ENCODE measurements at regions not wholly inside any gene's neighbourhood (a gene's known extent, or its start where the extent isn't known, plus 50 kb on each side); places are given as distances from the start of the nearest gene placed in this dataset.
A peak's percentile ranks its signal among the peaks of the same experiment; 100 is the strongest.
"Not testable (repeated sequence)": the region's sequence is repeated elsewhere in the genome, so short reads cannot be mapped to it uniquely, and the experiment has no call there.

DNA sequence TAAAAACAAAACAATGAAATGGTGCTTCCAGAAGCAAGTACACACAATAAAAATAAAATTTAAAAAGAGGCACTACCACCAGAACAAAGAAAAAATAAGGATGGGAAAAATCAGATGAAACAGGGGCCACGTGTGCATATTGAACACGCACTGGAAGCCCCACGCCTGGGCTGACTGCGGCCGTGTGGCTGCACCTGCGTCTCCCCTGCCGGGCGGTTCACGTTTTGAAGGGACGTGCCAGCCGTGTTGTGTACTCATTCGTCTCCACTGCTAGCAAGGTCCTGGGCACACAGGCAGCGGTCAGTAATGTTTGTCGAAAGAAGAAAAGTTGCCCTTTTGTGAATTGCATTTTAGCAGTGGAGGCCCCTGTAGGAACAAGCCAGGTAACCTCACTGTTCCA is 255.9 kb upstream of the RNF32 start:
- no peak for DNase-seq (ENCODE audit: low spot score)

DNA sequence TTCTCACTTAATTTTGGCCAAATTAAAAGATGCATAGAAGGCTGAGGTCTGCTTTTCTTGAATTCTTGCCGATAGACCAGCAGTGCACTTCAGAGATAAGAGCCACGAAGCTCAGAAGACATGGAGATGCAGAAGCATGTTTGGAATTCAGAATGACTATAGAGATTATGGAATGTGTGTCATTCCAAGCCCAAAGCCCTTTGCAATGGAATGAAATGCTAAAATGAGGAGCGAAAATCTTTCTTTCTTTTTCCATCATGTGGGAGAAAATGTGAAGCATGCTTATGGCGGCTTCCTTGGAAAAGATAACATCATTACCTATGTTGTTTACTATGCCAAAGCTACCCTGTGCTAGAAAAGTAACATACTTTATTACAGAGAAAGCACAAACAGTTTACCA is 257.0 kb upstream of the RNF32 start:
- no peak for DNase-seq (ENCODE audit: low spot score)

DNA sequence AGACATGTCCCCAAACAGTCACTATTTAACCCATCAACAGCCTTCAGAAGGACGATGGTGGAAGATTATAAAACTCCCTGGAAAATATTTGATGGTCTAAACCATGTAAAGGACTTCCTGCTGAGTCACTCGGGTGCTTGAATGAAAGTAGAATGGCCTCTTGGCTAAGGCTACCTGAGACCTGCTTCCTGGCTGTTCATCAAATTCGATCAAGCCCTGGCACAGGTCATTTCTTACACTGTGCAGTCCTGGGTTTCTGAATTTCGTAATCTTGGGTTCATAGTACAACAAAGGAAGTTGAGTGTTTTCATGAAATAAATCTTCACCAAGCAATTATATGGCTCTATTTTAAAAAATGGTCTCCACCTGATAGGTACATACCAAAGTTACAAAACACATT is 260.3 kb upstream of the RNF32 start:
- peak; percentile 68 for DNase-seq (ENCODE audit: low spot score)

DNA sequence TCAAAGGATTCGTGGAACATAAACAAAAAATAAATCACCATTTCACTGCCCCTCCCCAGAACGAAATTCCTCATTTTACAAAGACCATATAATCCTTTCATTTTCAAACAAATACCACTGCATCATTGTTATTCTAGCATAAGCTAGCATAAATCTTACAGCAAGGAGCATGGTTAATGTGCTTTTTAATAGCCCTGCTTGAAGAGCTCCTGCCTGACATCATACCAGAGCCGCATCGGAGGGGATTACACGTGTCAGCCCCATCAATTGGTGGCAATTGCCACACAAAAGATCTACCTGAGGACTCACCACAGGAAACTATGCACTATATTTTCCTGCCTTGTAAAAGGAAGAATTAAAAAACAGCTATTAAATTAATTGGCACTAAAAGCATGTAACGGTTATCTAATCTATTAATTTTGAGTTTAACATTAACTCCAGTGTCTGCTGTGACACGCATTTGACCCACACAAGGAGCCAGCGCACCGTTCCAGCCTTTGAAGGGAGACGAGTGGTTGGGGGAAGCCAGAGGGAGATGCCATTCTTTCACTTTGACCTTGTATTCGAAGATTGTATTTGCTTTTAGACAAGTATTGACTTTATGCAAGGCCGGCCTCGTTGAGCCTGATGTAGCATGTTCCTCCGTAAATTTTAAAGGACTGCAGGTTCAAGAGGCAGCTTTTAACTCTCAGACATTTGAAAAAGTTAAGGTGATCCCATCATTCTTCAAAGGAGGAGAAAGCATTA is 261.1 kb upstream of the RNF32 start:
- peak; percentile 65 for DNase-seq (ENCODE audit: low spot score)

DNA sequence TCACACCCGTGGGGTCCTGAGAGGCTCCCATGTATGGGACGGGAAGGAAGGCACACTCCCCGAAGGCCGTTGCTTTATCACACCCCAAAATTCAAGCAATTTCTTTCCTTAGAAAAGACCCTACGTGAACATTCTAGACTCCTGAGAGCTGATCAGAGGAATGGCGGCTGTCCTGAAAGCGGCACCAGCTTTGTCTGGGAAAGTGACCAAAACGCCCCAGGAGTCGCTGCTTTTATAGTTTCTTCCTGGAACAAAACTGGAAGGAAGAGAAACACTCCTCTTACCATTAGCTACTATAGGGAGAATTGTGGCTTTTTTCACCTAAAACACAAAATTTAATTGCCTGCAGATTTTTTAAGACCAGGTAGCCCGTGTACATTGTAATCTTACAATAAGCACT is 261.8 kb upstream of the RNF32 start:
- no peak for DNase-seq (ENCODE audit: low spot score)

DNA sequence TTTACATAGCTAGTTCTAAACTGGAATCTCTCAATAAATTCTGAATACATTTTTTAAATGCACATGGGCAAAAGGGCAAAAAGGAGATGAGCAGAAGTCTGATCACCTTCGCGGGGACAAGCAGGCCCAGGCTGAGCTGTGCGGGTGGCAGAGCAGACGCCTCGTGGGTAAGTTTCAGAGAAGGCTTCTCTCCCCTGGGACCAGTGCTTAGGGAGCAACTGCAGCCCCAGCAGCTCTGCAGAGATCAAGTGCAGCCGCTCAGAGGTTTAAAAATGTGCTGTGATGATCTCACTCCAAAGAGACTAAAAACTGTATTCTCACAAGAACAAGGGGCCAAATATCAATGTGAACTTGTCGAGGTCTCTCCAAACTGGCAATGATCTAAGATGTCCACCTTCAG is 264.3 kb upstream of the RNF32 start:
- no peak for DNase-seq (ENCODE audit: low spot score)

DNA sequence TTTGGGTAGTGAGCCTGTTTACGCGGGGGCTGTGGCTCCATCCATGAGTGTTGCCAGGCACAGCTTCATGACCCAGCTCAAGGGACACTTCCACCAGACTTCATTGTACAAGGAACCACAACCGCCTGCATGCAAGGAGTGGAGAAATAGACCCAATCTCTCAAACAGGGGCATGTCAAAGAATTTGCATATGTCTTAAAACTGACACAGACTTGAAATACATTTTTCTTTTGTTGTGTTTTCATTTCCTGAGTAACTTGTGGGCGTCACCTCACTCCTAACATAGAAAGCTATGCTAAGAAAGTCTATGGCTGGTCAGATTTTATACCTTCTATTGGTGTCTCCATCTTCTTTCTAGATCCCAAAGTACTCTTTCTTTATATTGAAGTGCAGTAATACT is 266.2 kb upstream of the RNF32 start:
- no peak for DNase-seq (ENCODE audit: low spot score)

DNA sequence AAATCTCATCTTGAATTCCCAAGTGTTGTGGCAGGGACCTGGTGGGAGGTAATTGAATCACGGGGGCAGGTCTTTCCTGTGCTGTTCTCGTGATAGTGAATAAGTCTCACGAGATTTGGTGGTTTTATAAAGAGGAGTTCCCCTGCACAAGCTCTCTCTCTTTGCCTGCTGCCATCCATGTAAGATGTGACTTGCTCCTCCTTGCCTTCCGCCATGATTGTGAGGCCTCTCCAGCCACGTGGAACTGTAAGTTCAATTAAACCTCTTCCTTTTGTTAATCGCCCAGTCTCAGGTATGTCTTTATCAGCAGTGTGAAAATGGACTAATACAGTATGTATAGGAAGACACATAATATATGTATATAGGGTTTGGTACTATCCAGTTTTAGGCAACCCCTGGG is 270.6 kb upstream of the RNF32 start:
- not testable (repeated sequence) for DNase-seq (ENCODE audit: low spot score)

DNA sequence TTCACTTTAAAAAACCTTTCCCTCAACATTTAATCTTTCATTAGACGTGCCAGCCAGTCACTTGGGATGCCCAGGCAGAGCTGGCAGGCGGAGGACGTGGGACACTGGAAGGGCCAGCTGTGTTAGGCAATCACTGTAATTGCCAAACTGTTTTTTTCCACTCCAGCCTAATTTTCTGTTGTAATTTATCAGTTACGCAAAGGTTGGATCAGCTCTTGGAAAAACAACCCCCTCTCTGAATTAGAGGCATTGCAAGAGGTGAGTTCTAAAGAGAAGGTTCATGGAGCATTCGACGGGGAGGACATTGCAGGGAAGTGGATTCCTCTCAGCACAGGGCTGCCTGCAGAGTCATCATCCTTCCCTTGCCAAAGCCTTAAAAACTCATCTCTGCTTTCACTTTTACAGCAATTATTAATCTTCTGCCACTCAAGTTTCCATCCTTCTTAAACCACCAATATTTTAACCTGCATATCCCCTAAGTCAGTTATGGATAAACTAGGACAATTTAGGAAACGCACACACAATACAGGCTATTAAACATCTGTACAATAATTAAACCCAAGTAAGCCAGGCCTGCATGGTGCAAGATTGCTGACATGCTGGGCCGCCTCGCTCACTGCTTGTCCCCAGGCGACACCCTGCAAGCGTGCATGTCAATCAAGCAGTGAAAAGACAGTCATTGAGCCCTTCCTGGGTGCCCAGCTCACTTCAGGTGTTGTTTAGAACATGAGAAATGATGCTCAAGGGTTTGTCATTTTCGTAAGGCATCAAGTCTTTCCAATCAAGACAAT is 272.3 kb upstream of the RNF32 start:
- DNase-seq (ENCODE audit: low spot score) = peak; percentile 28

DNA sequence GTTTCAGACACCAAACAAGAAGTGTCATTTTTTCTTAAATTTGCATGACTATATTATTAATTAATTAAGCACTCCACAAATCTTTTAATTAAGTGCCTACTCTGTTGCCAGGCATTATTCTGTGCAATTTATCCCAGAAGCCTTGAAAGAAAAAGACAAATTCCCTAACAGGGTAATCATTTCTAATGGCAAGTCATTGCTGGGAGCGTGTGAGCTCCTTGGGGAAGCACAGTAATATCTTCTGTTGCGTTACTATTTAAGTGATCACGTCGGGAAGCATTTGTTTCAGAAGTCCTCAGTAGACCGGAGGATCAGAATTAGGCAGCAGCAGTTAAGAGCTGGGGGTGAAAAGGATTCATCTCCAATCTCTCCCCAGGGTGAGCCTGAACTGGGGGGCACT is 276.8 kb upstream of the RNF32 start:
- no peak for DNase-seq (ENCODE audit: low spot score)

DNA sequence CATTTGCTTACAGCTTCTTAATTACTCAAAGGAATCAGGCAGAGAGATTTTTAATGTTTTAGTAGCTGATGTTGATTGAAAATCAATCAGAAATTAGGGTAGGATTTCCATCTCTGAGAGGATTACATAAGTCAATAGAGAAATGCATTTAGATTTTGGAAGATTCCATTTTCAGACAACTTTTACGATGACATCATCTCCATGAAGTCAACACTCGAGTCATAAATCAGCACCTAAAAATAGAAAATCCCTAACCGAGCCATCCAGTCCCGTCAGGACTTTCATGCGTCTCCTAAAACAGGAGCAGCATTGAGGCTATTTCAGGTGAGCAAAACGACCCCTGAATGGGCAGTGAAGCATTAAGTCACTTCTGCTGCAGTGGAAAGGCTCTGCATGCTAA is 279.7 kb upstream of the RNF32 start:
- DNase-seq (ENCODE audit: low spot score) = no peak

DNA sequence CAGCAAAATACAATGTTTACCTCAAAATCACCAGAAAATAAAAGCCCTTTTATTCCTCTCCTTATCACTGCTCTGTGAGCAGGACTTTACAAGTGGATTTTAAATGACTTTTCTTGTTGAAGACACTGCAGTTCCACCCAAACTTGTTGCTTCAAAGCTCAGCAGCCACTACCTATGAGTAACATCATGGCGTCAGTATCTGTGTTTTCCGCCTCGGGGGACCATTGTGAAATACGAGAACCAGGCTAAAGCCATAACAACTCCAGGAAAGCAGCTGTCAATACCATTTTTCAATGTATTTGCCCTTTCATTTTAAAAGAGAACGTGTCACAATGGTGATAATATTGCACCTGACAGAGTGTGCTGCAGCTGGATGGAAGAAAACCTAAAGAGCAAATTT is 284.0 kb upstream of the RNF32 start:
- DNase-seq (ENCODE audit: low spot score) = no peak

DNA sequence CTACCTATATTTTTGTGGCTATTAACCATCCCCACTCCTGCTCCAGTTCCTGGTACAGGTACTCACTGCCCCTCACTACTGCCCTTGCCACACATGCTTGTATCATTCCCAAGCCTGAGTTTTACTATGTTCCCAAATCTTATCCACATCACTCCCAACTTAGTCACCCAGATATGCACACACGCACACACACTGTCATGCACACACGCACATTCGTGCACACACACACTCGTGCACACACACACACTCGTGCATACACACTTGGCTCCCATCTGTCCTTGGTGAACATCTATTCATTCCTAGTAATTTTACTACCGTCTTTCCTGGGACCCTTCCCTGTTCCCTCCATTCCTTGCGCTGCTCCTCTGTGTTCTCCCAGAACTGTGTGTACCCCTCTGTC is 287.2 kb upstream of the RNF32 start:
- DNase-seq (ENCODE audit: low spot score) = no peak

DNA sequence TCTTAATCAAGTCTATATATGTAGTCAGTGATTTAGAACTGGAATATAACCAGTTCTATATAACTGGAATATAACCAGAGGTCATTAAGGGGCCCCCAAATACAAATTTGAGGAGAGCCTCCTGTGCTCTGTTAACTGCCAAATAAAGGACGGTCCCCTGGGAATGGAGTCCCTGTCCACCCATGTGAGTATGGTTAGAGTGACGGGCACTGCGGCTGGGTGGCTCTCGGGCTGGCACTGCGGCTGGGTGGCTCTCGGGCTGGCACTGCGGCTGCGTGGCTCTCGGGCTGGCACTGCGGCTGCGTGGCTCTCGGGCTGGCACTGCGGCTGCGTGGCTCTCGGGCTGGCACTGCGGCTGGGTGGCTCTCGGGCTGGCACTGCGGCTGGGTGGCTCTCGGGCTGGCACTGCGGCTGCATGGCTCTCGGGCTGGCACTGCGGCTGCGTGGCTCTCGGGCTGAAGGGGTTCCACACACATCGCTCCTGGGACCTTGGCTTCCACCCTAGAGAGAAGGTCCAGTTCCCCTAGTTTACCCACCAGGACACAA is 292.8 kb upstream of the RNF32 start:
- DNase-seq (ENCODE audit: low spot score) = not testable (repeated sequence)

DNA sequence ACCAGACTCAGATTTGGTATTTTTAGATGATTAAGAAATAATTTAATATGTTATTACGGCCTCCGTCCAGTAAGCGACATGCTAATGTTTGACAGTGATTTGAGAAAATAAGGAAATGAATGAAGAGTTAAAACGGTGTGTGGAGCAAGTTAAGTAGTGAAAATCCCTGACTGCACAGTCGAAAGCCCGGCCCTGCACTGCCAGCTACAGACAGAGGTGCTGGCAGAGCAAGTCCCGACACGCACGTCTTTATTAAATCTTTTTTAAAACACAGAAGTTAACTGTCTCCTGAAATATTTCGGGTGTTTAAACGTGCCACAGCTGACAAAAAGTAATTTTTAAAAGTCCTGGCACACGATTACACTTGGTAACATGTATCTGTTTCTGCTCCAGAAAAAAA is 293.4 kb upstream of the RNF32 start:
- DNase-seq (ENCODE audit: low spot score) = no peak

DNA sequence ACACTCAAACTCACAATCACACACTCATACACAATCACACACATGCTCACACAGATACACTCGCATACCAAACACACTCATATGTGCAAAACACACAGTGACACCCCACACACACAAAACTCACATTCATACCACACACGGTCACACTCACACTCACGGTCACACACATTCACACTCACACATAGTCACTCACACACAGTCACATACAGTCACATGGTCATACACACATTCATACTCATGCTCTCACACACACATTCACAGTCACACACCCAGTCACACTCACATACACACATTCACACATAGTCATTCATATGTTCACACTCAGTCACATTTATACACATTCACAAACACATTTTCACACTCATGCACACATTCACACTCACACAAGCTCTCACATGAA is 296.0 kb upstream of the RNF32 start:
- no peak for DNase-seq (ENCODE audit: low spot score)

DNA sequence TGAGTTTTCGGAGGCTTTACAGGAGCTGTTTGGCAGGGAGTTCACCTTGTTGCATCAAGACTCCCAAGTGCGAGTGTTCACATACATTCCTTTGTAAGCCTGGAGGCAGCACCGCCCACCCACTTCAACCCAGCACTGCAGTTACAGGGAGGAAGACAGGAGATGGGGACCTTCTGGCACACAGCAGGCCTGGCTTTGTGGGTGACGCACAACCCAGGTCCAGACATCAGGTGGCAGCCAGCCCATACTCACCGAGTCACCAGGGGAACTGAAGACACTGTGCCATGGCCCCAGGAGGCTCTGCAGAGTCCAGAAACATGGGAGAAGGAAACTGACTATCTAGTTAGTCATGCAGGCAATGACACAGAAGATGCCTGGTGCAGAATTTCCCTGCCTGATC is 305.9 kb upstream of the RNF32 start:
- DNase-seq (ENCODE audit: low spot score) = no peak

DNA sequence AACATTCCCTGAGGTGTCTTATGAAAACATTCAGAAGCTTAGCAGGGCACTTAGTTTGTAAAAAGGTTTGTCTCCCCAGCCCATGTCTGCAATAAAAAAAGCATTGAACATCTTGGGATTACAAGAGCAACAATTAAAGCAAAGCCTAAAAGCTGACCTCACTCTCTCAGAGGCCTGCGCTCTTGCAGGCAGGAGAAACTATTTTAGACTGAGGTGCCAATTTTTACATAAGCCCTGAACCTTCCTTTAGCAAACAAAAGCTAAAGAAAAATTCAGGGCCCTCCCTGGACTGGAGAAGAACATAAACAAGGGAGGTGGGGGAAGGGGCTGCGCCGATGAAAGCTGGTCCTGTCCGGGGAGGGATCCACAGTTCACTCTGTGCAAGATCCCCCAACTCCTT is 312.7 kb upstream of the RNF32 start:
- no peak for DNase-seq (ENCODE audit: low spot score)

DNA sequence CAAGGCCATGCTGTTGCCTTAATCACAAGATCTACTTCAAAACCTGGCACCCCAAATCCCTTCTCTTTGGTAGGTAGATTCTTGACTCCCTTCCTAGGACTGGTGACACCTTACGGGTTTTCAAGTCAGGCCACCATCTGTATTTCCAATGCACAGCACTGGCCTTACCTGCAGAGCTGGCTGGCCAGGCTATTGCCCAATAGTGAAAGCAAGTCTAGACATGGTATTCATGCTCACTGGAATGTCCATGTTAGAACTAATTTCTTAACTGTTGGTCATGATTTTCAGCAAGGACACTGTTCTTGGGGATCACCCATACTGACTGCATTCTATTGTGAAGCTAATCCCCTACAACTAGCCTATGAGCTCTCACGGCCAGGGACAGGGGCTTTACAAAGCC is 313.1 kb upstream of the RNF32 start:
- no peak for DNase-seq (ENCODE audit: low spot score)

DNA sequence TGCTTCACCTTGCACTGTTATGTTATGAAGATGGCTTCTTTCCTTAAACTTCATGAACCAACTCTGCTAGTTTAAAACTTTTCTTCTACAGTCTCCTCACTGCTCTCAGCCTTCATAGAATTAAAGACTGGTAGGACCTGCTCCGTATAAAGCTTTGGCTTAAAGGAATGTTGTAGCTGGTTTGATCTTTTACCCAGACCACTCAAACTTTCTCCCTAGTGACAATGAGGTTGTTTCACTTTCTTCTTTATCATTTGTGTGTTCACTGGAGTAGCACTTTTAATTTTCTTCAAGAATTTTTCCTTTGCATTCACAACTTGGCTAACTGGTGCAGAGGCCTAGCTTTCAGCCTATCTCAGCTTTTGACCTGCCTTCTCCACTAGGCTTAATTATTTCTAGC is 316.4 kb upstream of the RNF32 start:
- no peak for DNase-seq (ENCODE audit: low spot score)

DNA sequence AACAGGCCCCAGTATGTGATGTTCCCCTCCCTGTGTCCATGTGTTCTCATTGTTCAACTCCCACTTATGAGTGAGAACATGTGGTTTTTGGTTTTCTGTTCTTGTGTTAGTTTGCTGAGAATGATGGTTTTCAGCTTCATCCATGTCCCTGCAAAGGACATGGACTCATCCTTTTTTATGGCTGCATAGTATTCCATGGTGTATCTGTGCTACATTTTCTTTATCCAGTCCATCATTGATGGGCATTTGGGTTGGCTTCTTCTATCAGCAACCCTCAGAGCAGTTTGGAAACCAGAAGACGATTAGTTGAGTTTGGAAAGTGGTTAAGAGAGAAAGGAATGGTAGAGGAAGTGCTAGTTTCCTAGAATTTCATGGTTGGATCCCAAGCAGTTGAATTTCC is 319.1 kb upstream of the RNF32 start:
- DNase-seq (ENCODE audit: low spot score) = not testable (repeated sequence)

DNA sequence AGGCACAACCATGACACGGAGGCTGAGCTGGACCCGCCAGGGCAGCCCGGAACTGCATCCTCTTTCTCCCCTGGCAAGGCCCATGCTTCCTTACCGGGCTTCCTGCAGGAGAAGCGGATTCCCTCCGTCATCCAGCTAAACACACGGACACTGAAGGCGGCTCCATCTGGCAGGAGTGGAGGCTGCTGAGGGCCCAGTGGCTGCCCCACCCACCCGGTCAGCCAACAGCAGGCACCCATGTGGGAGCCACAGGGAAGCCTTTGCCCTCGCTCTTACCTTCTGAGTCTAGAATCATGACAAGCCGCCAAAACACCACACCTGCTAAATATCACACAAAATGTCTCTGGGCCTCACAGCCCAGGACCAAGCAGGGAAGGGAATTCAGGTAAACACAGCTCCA is 321.6 kb upstream of the RNF32 start:
- no peak for DNase-seq (ENCODE audit: low spot score)

DNA sequence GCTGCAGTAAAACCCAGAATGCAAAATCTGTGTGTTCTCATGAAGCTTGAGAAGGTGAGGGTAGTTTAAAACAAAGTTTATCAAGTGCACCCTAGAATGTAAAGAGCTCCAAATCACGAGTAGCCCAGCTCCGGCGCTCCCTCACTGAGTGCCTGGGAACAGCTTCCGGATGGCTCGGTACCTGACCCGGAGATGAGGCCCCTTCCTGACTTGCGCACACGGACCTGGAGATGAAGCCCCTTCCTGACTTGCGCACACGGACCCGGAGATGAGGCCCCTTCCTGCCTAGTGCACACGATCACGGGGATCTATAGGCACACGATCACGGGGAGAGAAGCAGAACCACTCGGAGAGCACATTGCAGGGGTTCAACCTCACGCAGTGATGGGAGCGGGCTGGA is 322.1 kb upstream of the RNF32 start:
- DNase-seq (ENCODE audit: low spot score) = no peak
